ENCODE measurements at regions not wholly inside any gene's neighbourhood (a gene's known extent, or its start where the extent isn't known, plus 50 kb on each side); places are given as distances from the start of the nearest gene placed in this dataset.

GRCh38 chr15:36362509-36362915 lies 216.9 kb upstream of the CDIN1 start:
- H3K4me3 ChIP-seq (ENCODE audit: low read length) = no peak overlapping the region
- 40% methylated on average over 1 of the region's 7 CpGs for WGBS (ENCODE audit: insufficient coverage)
- no peaks in the 10 kb centered on the region for H3K36me3 ChIP-seq (ENCODE audit: control insufficient read depth, insufficient read depth, low read length)
- no peak overlapping the region for H3K27ac ChIP-seq (ENCODE audit: low read length)
- peak; percentile 47 for DNase-seq
- H3K27me3 ChIP-seq (ENCODE audit: control insufficient read depth, insufficient read depth, low read length) = no peaks in the 10 kb centered on the region
- H3K9me3 ChIP-seq (replicated peaks; ENCODE audit: control insufficient read depth, low read depth, low read length) = no peaks in the 10 kb centered on the region
- H3K4me1 ChIP-seq (ENCODE audit: control insufficient read depth, insufficient read depth, low read length) = peaks cover 9% of the 10 kb centered on the region

- WGBS (ENCODE audit: insufficient coverage) = no CpG with 5 or more reads among the region's 4 CpGs
- Histone ChIP-seq H3K4me1 (ENCODE audit: control insufficient read depth, insufficient read depth, low read length) (peaks cover 7% of the 10 kb centered on the region), H3K9me3 (replicated peaks; ENCODE audit: control insufficient read depth, low read depth, low read length) (no peaks in the 10 kb centered on the region), H3K27ac (ENCODE audit: low read length) (no peak overlapping the region), H3K4me3 (ENCODE audit: low read length) (no peak overlapping the region), H3K27me3 (ENCODE audit: control insufficient read depth, insufficient read depth, low read length) (no peaks in the 10 kb centered on the region), H3K36me3 (ENCODE audit: control insufficient read depth, insufficient read depth, low read length) (no peaks in the 10 kb centered on the region)
- DNase-seq = peak; percentile 30
Measured at GRCh38 chr15:36363335-36363734, 216.1 kb upstream of the CDIN1 start.

GRCh38 chr15:36364377-36364776 lies 215.0 kb upstream of the CDIN1 start:
- Histone ChIP-seq H3K4me3 (ENCODE audit: low read length) (no peak overlapping the region), H3K27me3 (ENCODE audit: control insufficient read depth, insufficient read depth, low read length) (no peaks in the 10 kb centered on the region), H3K27ac (ENCODE audit: low read length) (no peak overlapping the region), H3K4me1 (ENCODE audit: control insufficient read depth, insufficient read depth, low read length) (peaks cover 7% of the 10 kb centered on the region), H3K9me3 (replicated peaks; ENCODE audit: control insufficient read depth, low read depth, low read length) (no peaks in the 10 kb centered on the region), H3K36me3 (ENCODE audit: control insufficient read depth, insufficient read depth, low read length) (no peaks in the 10 kb centered on the region)
- DNase-seq = no peak
- no CpG with 5 or more reads among the region's 3 CpGs for WGBS (ENCODE audit: insufficient coverage)

- WGBS (ENCODE audit: insufficient coverage) = 54% methylated on average over 1 of the region's 2 CpGs
- no peak overlapping the region for H3K4me3 ChIP-seq (ENCODE audit: low read length)
- no peaks in the 10 kb centered on the region for H3K36me3 ChIP-seq (ENCODE audit: control insufficient read depth, insufficient read depth, low read length)
- no peak for DNase-seq
- H3K27me3 ChIP-seq (ENCODE audit: control insufficient read depth, insufficient read depth, low read length) = no peaks in the 10 kb centered on the region
- no peaks in the 10 kb centered on the region for H3K9me3 ChIP-seq (replicated peaks; ENCODE audit: control insufficient read depth, low read depth, low read length)
- no peak overlapping the region for H3K27ac ChIP-seq (ENCODE audit: low read length)
- peaks cover 7% of the 10 kb centered on the region for H3K4me1 ChIP-seq (ENCODE audit: control insufficient read depth, insufficient read depth, low read length)
Measured at GRCh38 chr15:36365963-36366362, 213.5 kb upstream of the CDIN1 start.

- no peaks in the 10 kb centered on the region for H3K27me3 ChIP-seq (ENCODE audit: control insufficient read depth, insufficient read depth, low read length)
- WGBS (ENCODE audit: insufficient coverage) = no CpG with 5 or more reads among the region's 3 CpGs
Measured at GRCh38 chr15:36370051-36370730, 209.2 kb upstream of the CDIN1 start.

GRCh38 chr15:36370731-36371112 lies 208.7 kb upstream of the CDIN1 start:
- H3K27ac ChIP-seq (ENCODE audit: low read length) = no peak overlapping the region
- no peaks in the 10 kb centered on the region for H3K27me3 ChIP-seq (ENCODE audit: control insufficient read depth, insufficient read depth, low read length)
- H3K4me3 ChIP-seq (ENCODE audit: low read length) = no peak overlapping the region
- no peaks in the 10 kb centered on the region for H3K9me3 ChIP-seq (replicated peaks; ENCODE audit: control insufficient read depth, low read depth, low read length)
- no peaks in the 10 kb centered on the region for H3K4me1 ChIP-seq (ENCODE audit: control insufficient read depth, insufficient read depth, low read length)
- H3K36me3 ChIP-seq (ENCODE audit: control insufficient read depth, insufficient read depth, low read length) = no peaks in the 10 kb centered on the region
- no peak for DNase-seq

More at GRCh38 chr15:36370051-36370730, 209.2 kb upstream of the CDIN1 start:
- H3K9me3 ChIP-seq (replicated peaks; ENCODE audit: control insufficient read depth, low read depth, low read length) = no peaks in the 10 kb centered on the region
- H3K4me3 ChIP-seq (ENCODE audit: low read length) = no peak overlapping the region
- no peaks in the 10 kb centered on the region for H3K4me1 ChIP-seq (ENCODE audit: control insufficient read depth, insufficient read depth, low read length)
- no peak overlapping the region for H3K27ac ChIP-seq (ENCODE audit: low read length)
- H3K36me3 ChIP-seq (ENCODE audit: control insufficient read depth, insufficient read depth, low read length) = no peaks in the 10 kb centered on the region
- DNase-seq = no peak

- H3K4me3 ChIP-seq (ENCODE audit: low read length) = no peak overlapping the region
- no peaks in the 10 kb centered on the region for H3K4me1 ChIP-seq (ENCODE audit: control insufficient read depth, insufficient read depth, low read length)
- no peaks in the 10 kb centered on the region for H3K27me3 ChIP-seq (ENCODE audit: control insufficient read depth, insufficient read depth, low read length)
- no peaks in the 10 kb centered on the region for H3K9me3 ChIP-seq (replicated peaks; ENCODE audit: control insufficient read depth, low read depth, low read length)
- H3K27ac ChIP-seq (ENCODE audit: low read length) = no peak overlapping the region
- no peak for DNase-seq
- no peaks in the 10 kb centered on the region for H3K36me3 ChIP-seq (ENCODE audit: control insufficient read depth, insufficient read depth, low read length)
Measured at GRCh38 chr15:36371509-36371908, 207.9 kb upstream of the CDIN1 start.

GRCh38 chr15:36372968-36373367 lies 206.5 kb upstream of the CDIN1 start:
- Histone ChIP-seq H3K9me3 (replicated peaks; ENCODE audit: control insufficient read depth, low read depth, low read length) (no peaks in the 10 kb centered on the region), H3K36me3 (ENCODE audit: control insufficient read depth, insufficient read depth, low read length) (no peaks in the 10 kb centered on the region), H3K4me1 (ENCODE audit: control insufficient read depth, insufficient read depth, low read length) (no peaks in the 10 kb centered on the region), H3K27ac (ENCODE audit: low read length) (no peak overlapping the region), H3K27me3 (ENCODE audit: control insufficient read depth, insufficient read depth, low read length) (no peaks in the 10 kb centered on the region), H3K4me3 (ENCODE audit: low read length) (no peak overlapping the region)
- no CpG with 5 or more reads among the region's 2 CpGs for WGBS (ENCODE audit: insufficient coverage)
- DNase-seq = no peak

- Histone ChIP-seq H3K4me1 (ENCODE audit: control insufficient read depth, insufficient read depth, low read length) (no peaks in the 10 kb centered on the region), H3K36me3 (ENCODE audit: control insufficient read depth, insufficient read depth, low read length) (no peaks in the 10 kb centered on the region), H3K27ac (ENCODE audit: low read length) (no peak overlapping the region), H3K9me3 (replicated peaks; ENCODE audit: control insufficient read depth, low read depth, low read length) (no peaks in the 10 kb centered on the region), H3K27me3 (ENCODE audit: control insufficient read depth, insufficient read depth, low read length) (no peaks in the 10 kb centered on the region), H3K4me3 (ENCODE audit: low read length) (no peak overlapping the region)
- DNase-seq = no peak
- no CpG with 5 or more reads among the region's 3 CpGs for WGBS (ENCODE audit: insufficient coverage)
Measured at GRCh38 chr15:36373550-36373949, 205.9 kb upstream of the CDIN1 start.

- no peak for DNase-seq
- Histone ChIP-seq H3K27me3 (ENCODE audit: control insufficient read depth, insufficient read depth, low read length) (no peaks in the 10 kb centered on the region), H3K27ac (ENCODE audit: low read length) (no peak overlapping the region), H3K9me3 (replicated peaks; ENCODE audit: control insufficient read depth, low read depth, low read length) (no peaks in the 10 kb centered on the region), H3K36me3 (ENCODE audit: control insufficient read depth, insufficient read depth, low read length) (no peaks in the 10 kb centered on the region), H3K4me3 (ENCODE audit: low read length) (no peak overlapping the region), H3K4me1 (ENCODE audit: control insufficient read depth, insufficient read depth, low read length) (no peaks in the 10 kb centered on the region)
Measured at GRCh38 chr15:36389107-36389506, 190.3 kb upstream of the CDIN1 start.

GRCh38 chr15:36390491-36390890 lies 188.9 kb upstream of the CDIN1 start:
- H3K27ac ChIP-seq (ENCODE audit: low read length) = no peak overlapping the region
- DNase-seq = no peak
- no peak overlapping the region for H3K4me3 ChIP-seq (ENCODE audit: low read length)
- H3K27me3 ChIP-seq (ENCODE audit: control insufficient read depth, insufficient read depth, low read length) = no peaks in the 10 kb centered on the region
- H3K36me3 ChIP-seq (ENCODE audit: control insufficient read depth, insufficient read depth, low read length) = no peaks in the 10 kb centered on the region
- H3K9me3 ChIP-seq (replicated peaks; ENCODE audit: control insufficient read depth, low read depth, low read length) = no peaks in the 10 kb centered on the region
- H3K4me1 ChIP-seq (ENCODE audit: control insufficient read depth, insufficient read depth, low read length) = no peaks in the 10 kb centered on the region
- WGBS (ENCODE audit: insufficient coverage) = no CpG with 5 or more reads among the region's 2 CpGs

Data from muscle of leg (tissue), 3 donors.